ENCODE measurements at regions not wholly inside any gene's neighbourhood (a gene's known extent, or its start where the extent isn't known, plus 50 kb on each side); places are given as distances from the start of the nearest gene placed in this dataset.

DNA sequence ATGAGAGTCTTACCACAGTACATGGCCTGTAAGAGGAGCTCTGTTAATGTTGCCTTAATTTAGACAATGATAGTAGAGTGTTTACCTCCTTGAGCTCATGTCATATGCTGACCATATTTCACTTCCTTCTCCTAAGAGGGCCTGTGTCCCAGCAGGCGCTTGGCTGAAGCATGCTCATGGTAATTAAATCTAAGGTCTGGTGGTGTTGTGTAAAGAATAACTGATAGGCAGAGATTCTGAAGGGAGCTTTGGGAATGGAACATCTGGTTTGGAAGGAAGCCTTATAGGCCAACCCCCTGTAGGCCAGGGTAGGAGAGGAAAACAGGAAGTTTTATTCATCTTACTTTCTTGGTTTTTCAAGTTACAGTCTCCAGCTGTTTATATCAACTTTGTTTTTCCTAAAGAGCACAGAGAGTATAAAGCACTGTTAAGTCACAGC, 300.2 kb downstream of the USP46 start:
- TF ChIP-seq, protein P1, sequence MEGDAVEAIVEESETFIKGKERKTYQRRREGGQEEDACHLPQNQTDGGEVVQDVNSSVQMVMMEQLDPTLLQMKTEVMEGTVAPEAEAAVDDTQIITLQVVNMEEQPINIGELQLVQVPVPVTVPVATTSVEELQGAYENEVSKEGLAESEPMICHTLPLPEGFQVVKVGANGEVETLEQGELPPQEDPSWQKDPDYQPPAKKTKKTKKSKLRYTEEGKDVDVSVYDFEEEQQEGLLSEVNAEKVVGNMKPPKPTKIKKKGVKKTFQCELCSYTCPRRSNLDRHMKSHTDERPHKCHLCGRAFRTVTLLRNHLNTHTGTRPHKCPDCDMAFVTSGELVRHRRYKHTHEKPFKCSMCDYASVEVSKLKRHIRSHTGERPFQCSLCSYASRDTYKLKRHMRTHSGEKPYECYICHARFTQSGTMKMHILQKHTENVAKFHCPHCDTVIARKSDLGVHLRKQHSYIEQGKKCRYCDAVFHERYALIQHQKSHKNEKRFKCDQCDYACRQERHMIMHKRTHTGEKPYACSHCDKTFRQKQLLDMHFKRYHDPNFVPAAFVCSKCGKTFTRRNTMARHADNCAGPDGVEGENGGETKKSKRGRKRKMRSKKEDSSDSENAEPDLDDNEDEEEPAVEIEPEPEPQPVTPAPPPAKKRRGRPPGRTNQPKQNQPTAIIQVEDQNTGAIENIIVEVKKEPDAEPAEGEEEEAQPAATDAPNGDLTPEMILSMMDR (IDR thresholded peaks at IDR 0.05): no peak
- no peak for TF ChIP-seq POLR2A (IDR thresholded peaks at IDR 0.05)
